Nephron (organoid): ENCODE measurements at regions not wholly inside any gene's neighbourhood (a gene's known extent, or its start where the extent isn't known, plus 50 kb on each side); places are given as distances from the start of the nearest gene placed in this dataset.
A peak's percentile ranks its signal among the peaks of the same experiment; 100 is the strongest.

Experiments used
- H3K27ac Mint-ChIP-seq, 3 experiments: 2 replicates each; pipeline ENCODE4 v1.8.0; 2020; ENCODE audit warnings: mixed read lengths in 3 of 3, mild to moderate bottlenecking in 2 of 3, moderate library complexity in 1 of 3
- H3K27me3 Mint-ChIP-seq: 2 replicates; pipeline ENCODE4 v1.8.0; 2021; ENCODE audit warnings: low read depth, mild to moderate bottlenecking, moderate library complexity, mixed read lengths
- H3K36me3 Mint-ChIP-seq: 2 replicates; pipeline ENCODE4 v1.8.0; 2020; ENCODE audit warnings: low read depth, mixed read lengths
- H3K4me1 Mint-ChIP-seq: 2 replicates; pipeline ENCODE4 v1.8.0; 2020; ENCODE audit warnings: mixed read lengths
- H3K4me3 Mint-ChIP-seq, 3 experiments: 2 replicates each; pipeline ENCODE4 v1.8.0; 2020; ENCODE audit warnings: mild to moderate bottlenecking in 3 of 3, mixed read lengths in 3 of 3, moderate library complexity in 2 of 3
- H3K9me3 Mint-ChIP-seq: 2 replicates; pipeline ENCODE4 v1.8.0; 2020; ENCODE audit warnings: mixed read lengths
- TF ChIP-seq, protein P1 (sequence below), 3 experiments: fragments of 200-600 bp; sonication (generic); IDR thresholded peaks; one replicate each; pipeline ENCODE4 v1.5.0; 2021; ENCODE audit warnings: antibody characterized with exemption in 3 of 3; ENCODE audit not compliant: unreplicated experiment in 3 of 3

DNA sequence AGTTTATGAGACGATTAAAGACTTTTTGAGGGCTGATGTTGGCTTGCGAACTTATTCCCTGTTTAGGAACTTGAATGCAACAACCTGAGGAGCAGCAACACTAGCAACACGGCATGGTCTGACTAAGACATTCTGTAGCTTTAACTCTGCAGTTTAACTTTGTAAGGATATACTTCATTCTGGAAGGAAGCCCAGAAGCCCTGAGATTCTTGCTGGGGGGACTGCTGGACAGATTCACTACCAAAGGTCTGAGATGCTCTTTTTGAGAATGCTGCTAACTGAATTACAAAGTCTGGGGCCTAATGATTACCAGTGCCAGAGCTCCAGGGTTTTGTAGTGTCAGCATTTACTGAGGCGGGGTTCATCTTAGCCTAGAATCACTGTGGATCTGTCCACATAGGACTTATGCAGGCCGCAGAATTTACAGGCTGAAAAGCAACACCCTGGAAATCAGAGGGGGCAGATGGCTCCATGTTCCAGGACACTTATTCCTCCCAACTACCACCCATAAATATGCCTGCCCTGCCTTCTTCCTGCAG is 537.1 kb upstream of the CDH18 start:
- TF ChIP-seq, protein P1, sequence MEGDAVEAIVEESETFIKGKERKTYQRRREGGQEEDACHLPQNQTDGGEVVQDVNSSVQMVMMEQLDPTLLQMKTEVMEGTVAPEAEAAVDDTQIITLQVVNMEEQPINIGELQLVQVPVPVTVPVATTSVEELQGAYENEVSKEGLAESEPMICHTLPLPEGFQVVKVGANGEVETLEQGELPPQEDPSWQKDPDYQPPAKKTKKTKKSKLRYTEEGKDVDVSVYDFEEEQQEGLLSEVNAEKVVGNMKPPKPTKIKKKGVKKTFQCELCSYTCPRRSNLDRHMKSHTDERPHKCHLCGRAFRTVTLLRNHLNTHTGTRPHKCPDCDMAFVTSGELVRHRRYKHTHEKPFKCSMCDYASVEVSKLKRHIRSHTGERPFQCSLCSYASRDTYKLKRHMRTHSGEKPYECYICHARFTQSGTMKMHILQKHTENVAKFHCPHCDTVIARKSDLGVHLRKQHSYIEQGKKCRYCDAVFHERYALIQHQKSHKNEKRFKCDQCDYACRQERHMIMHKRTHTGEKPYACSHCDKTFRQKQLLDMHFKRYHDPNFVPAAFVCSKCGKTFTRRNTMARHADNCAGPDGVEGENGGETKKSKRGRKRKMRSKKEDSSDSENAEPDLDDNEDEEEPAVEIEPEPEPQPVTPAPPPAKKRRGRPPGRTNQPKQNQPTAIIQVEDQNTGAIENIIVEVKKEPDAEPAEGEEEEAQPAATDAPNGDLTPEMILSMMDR (IDR thresholded peaks at IDR 0.05; ENCODE audit: unreplicated experiment in 3 of 3), result no peak
- peak overlapping the region in 2 of 3 experiments; percentile 73 to 80 for H3K27ac Mint-ChIP-seq
- H3K4me1 Mint-ChIP-seq, result peaks cover 5% of the 10 kb centered on the region
- H3K4me3 Mint-ChIP-seq, result no peak overlapping the region
- no peaks in the 10 kb centered on the region for H3K27me3 Mint-ChIP-seq
- peaks cover 22% of the 10 kb centered on the region for H3K9me3 Mint-ChIP-seq
- no peaks in the 10 kb centered on the region for H3K36me3 Mint-ChIP-seq

DNA sequence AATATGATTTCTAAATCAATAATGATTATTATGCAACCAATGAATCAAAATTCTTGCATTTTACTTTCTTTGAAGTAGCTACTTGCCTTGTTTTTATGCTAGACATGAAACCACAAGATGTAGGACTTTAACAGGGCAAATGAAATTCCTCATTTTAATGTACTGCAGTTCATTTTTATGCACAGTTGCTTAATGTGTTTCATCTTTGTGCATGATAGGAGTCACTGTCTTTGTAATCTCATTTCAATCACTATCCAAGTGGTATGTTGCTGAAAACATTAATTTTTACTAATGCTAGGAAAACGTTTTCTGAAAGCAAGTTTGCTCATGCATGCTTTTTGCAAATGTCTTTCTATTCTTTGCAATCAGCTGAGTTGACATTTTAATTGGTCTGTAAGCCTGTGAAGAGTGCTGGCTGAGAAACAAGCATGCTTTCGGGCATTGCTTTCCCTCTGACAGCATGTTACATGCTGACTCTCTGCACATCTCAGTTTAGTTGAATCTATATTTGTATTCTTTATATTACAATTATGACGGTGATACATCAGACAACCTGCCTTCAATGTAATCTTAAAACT is 535.0 kb upstream of the CDH18 start:
- H3K27me3 Mint-ChIP-seq, result no peaks in the 10 kb centered on the region
- no peak overlapping the region for H3K27ac Mint-ChIP-seq
- no peak overlapping the region for H3K4me3 Mint-ChIP-seq
- no peaks in the 10 kb centered on the region for H3K36me3 Mint-ChIP-seq
- peaks cover 12% of the 10 kb centered on the region for H3K9me3 Mint-ChIP-seq
- TF ChIP-seq, protein P1 (IDR thresholded peaks at IDR 0.05; ENCODE audit: unreplicated experiment in 3 of 3), result no peak
- peaks cover 5% of the 10 kb centered on the region for H3K4me1 Mint-ChIP-seq

DNA sequence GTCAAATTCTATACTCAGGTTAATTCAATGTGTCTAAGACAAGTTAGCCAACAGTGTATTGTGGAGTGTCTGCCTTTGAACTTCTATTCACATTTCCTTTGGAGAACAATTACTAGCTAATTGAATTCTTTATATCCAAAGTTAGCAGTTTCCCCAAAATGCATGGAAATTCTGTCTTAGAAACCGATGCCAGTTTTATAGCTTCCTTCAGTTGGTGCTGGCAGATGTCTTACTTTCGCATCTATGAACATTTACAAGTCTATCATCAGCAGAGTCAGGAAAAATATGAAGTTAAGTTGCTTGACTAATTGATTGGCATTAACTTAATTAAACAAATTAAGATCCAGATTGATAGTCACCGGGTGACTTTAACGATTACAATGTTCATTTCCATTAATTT is 527.6 kb upstream of the CDH18 start:
- Mint-ChIP-seq H3K27me3 (no peaks in the 10 kb centered on the region), H3K4me3 (no peak overlapping the region), H3K4me1 (no peaks in the 10 kb centered on the region), H3K27ac (no peak overlapping the region), H3K36me3 (no peaks in the 10 kb centered on the region), H3K9me3 (no peaks in the 10 kb centered on the region)
- TF ChIP-seq, protein P1 (IDR thresholded peaks at IDR 0.05; ENCODE audit: unreplicated experiment in 3 of 3), result no peak

DNA sequence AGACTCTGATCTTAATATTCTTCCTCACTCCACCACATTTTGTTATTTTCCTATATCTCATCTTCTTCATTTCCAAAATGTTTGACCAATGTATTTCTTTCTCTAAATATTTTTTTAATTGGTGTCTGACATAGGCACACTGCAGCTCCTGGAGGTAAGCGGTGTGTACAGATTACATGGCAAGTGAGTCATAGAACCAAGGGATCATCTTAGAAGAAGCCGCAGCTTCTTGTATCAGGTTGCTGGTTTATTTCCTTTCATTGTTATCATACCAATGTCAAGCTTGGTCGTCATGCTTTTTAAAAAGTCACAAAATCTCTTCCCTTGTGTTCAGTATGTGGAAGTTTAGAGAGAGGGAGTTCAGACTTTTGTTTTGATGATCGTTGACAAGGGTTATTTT is 526.1 kb upstream of the CDH18 start:
- no peaks in the 10 kb centered on the region for H3K9me3 Mint-ChIP-seq
- H3K36me3 Mint-ChIP-seq, result no peaks in the 10 kb centered on the region
- no peak overlapping the region for H3K27ac Mint-ChIP-seq
- H3K4me3 Mint-ChIP-seq, result no peak overlapping the region
- H3K27me3 Mint-ChIP-seq, result no peaks in the 10 kb centered on the region
- TF ChIP-seq, protein P1 (IDR thresholded peaks at IDR 0.05; ENCODE audit: unreplicated experiment in 3 of 3), result no peak
- no peaks in the 10 kb centered on the region for H3K4me1 Mint-ChIP-seq

DNA sequence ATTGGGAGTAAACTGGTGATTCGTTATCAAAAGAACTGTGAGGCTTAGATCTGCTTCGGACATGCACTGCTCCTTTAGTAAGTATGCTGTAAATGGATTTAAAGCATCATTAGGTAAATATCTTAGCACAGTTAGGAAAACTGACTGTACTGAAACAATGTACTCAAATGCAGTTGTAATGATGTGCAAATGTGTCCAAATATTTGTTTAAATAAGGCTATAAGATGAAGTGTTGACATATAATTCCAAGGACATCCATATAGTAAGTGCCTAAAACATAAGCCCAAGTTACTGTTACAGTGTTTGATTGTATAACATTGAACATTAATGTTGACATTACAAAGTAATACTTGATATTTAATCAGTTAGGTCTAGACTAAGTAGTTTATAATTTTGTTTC is 512.5 kb upstream of the CDH18 start:
- TF ChIP-seq, protein P1 (IDR thresholded peaks at IDR 0.05; ENCODE audit: unreplicated experiment in 3 of 3), result no peak
- H3K27ac Mint-ChIP-seq, result no peak overlapping the region
- H3K4me1 Mint-ChIP-seq, result no peaks in the 10 kb centered on the region
- H3K27me3 Mint-ChIP-seq, result no peaks in the 10 kb centered on the region
- no peaks in the 10 kb centered on the region for H3K36me3 Mint-ChIP-seq
- no peaks in the 10 kb centered on the region for H3K9me3 Mint-ChIP-seq
- no peak overlapping the region for H3K4me3 Mint-ChIP-seq

DNA sequence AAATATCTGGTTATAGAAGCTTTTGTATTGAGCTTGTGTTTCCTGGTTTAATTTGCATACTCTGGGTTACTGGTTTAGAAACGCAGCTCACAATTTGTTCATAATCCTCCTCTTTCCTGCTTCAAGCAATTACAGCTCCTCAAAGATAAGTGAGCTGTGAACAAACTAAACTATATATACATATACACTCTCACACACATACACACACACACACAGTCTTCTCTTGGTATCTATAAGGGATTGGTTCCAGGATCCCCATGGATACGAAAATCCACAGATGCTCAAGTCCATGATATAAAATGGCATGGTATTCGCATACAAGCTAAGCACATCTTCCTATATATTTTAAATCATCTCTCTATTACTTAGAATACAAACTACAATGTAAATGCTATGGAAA is 510.9 kb upstream of the CDH18 start:
- Mint-ChIP-seq H3K27me3 (no peaks in the 10 kb centered on the region), H3K9me3 (no peaks in the 10 kb centered on the region), H3K27ac (no peak overlapping the region), H3K4me1 (no peaks in the 10 kb centered on the region), H3K36me3 (no peaks in the 10 kb centered on the region), H3K4me3 (no peak overlapping the region)
- TF ChIP-seq, protein P1 (IDR thresholded peaks at IDR 0.05; ENCODE audit: unreplicated experiment in 3 of 3), result no peak
